H9 (cell line): ENCODE measurements at regions not wholly inside any gene's neighbourhood (a gene's known extent, or its start where the extent isn't known, plus 50 kb on each side); places are given as distances from the start of the nearest gene placed in this dataset.

Source experiments
- DNase-seq: peaks from one replicate; pipeline ENCODE4 v3.0.0-alpha.2; 2017
- H2AFZ ChIP-seq: one replicate; pipeline ENCODE4 v1.6.1; 2013; ENCODE audit warnings: mild to moderate bottlenecking, low read length, control low read depth, moderate library complexity
- H2AK5ac ChIP-seq: 2 replicates; pipeline ENCODE4 v1.6.1; 2013; ENCODE audit warnings: low read length, control low read depth, mixed read lengths; ENCODE audit not compliant: insufficient read length
- H2BK120ac ChIP-seq: one replicate; pipeline ENCODE4 v1.6.1; 2013; ENCODE audit warnings: low read depth, mild to moderate bottlenecking, low read length, control low read depth, inconsistent platforms; ENCODE audit not compliant: poor library complexity, severe bottlenecking
- H2BK12ac ChIP-seq: 2 replicates; pipeline ENCODE4 v1.6.1; 2013; ENCODE audit warnings: low read length, control low read depth, mixed read lengths, low read depth; ENCODE audit not compliant: insufficient read length
- H2BK15ac ChIP-seq: 2 replicates; pipeline ENCODE4 v1.6.1; 2013; ENCODE audit warnings: low read depth, low read length, control low read depth
- H2BK20ac ChIP-seq: one replicate; pipeline ENCODE4 v1.6.1; 2013; ENCODE audit warnings: low read depth, mild to moderate bottlenecking, low read length, control low read depth, inconsistent platforms; ENCODE audit not compliant: poor library complexity, severe bottlenecking
- H2BK5ac ChIP-seq: 2 replicates; pipeline ENCODE4 v1.6.1; 2013; ENCODE audit warnings: low read length, control low read depth, mixed read lengths; ENCODE audit not compliant: insufficient read length
- H3K14ac ChIP-seq: 2 replicates; pipeline ENCODE4 v1.6.1; 2013; ENCODE audit warnings: low read length, control low read depth; ENCODE audit not compliant: insufficient read depth
- H3K18ac ChIP-seq: 2 replicates; pipeline ENCODE4 v1.6.1; 2013; ENCODE audit warnings: low read depth, mild to moderate bottlenecking, mixed read lengths, low read length, control low read depth; ENCODE audit not compliant: insufficient read length
- H3K23ac ChIP-seq: 2 replicates; pipeline ENCODE4 v1.6.1; 2013; ENCODE audit warnings: low read length, control low read depth, mixed read lengths, low read depth; ENCODE audit not compliant: insufficient read length
- H3K23me2 ChIP-seq: 2 replicates; pipeline ENCODE4 v1.6.1; 2013; ENCODE audit warnings: low read depth, mild to moderate bottlenecking, mixed read lengths, low read length, control low read depth; ENCODE audit not compliant: insufficient read length, poor library complexity, severe bottlenecking
- H3K27ac ChIP-seq: 2 replicates; pipeline ENCODE4 v1.5.1; 2013; ENCODE audit warnings: low read length, control low read depth, mixed read lengths, low read depth; ENCODE audit not compliant: insufficient read length
- H3K27me3 ChIP-seq: 2 replicates; pipeline ENCODE4 v1.6.1; 2013; ENCODE audit warnings: low read length, control low read depth, inconsistent platforms; ENCODE audit not compliant: insufficient read depth
- H3K4ac ChIP-seq: 2 replicates; pipeline ENCODE4 v1.6.1; 2013; ENCODE audit warnings: low read depth, mild to moderate bottlenecking, control low read depth, inconsistent platforms, low read length, moderate library complexity
- H3K4me1 ChIP-seq: 2 replicates; pipeline ENCODE4 v1.6.1; 2013; ENCODE audit warnings: low read length, control low read depth, inconsistent platforms; ENCODE audit not compliant: insufficient read depth
- H3K4me2 ChIP-seq: 2 replicates; pipeline ENCODE4 v1.6.1; 2013; ENCODE audit warnings: low read length, control low read depth, mixed read lengths; ENCODE audit not compliant: insufficient read length, insufficient read depth
- H3K56ac ChIP-seq: 2 replicates; pipeline ENCODE4 v1.6.1; 2013; ENCODE audit warnings: low read depth, mild to moderate bottlenecking, mixed read lengths, low read length, control low read depth; ENCODE audit not compliant: insufficient read length
- H3K79me1 ChIP-seq: 2 replicates; pipeline ENCODE4 v1.6.1; 2013; ENCODE audit warnings: low read depth, mild to moderate bottlenecking, moderate library complexity, low read length, control low read depth, inconsistent platforms; ENCODE audit not compliant: insufficient read depth, poor library complexity, severe bottlenecking
- H3K79me2 ChIP-seq: 2 replicates; pipeline ENCODE4 v1.6.1; 2013; ENCODE audit warnings: low read length, control low read depth, inconsistent platforms; ENCODE audit not compliant: insufficient read depth
- H3K9ac ChIP-seq: 2 replicates; pipeline ENCODE4 v1.6.1; 2013; ENCODE audit warnings: low read length, control low read depth, mixed read lengths; ENCODE audit not compliant: insufficient read length; ENCODE audit errors: extremely low read depth
- H3K9me3 ChIP-seq: one replicate; pipeline ENCODE4 v1.6.1; 2013; ENCODE audit warnings: low read depth, low read length, inconsistent platforms; ENCODE audit not compliant: control insufficient read depth
- H3T11ph ChIP-seq: one replicate; pipeline ENCODE4 v1.6.1; 2013; ENCODE audit warnings: mild to moderate bottlenecking, low read length, control low read depth, inconsistent platforms
- H4K20me1 ChIP-seq: one replicate; pipeline ENCODE4 v1.6.1; 2013; ENCODE audit not compliant: control insufficient read depth, insufficient read length, insufficient read depth
- H4K5ac ChIP-seq: 2 replicates; pipeline ENCODE4 v1.6.1; 2013; ENCODE audit warnings: low read depth, mild to moderate bottlenecking, mixed read lengths, low read length, control low read depth; ENCODE audit not compliant: insufficient read length
- H4K8ac ChIP-seq: replicated peaks from 2 replicates; pipeline ENCODE4 v1.6.1; 2013; ENCODE audit warnings: low read length, control low read depth, mixed read lengths, low read depth; ENCODE audit not compliant: insufficient read length
- H4K91ac ChIP-seq: 2 replicates; pipeline ENCODE4 v1.6.1; 2013; ENCODE audit warnings: low read depth, mild to moderate bottlenecking, moderate library complexity, mixed read lengths, low read length, control low read depth; ENCODE audit not compliant: insufficient read length
- H3K27ac Mint-ChIP-seq, 3 experiments: 2 replicates in 2 of 3; 3 replicates in 1 of 3; pipeline ENCODE4 v1.8.0; 2020 to 2021; ENCODE audit warnings: mixed read lengths in 3 of 3, mild to moderate bottlenecking in 1 of 3, moderate library complexity in 1 of 3
- H3K27me3 Mint-ChIP-seq: 2 replicates; pipeline ENCODE4 v1.8.0; 2021; ENCODE audit warnings: low read depth, mild to moderate bottlenecking, moderate library complexity, mixed read lengths
- H3K36me3 Mint-ChIP-seq, 3 experiments: 2 replicates in 2 of 3; 3 replicates in 1 of 3; pipeline ENCODE4 v1.8.0; 2020 to 2021; ENCODE audit warnings: low read depth in 3 of 3, mixed read lengths in 3 of 3; ENCODE audit not compliant: insufficient read depth in 1 of 3
- H3K4me1 Mint-ChIP-seq, 2 experiments: 2 replicates each; pipeline ENCODE4 v1.8.0; 2020; ENCODE audit warnings: mixed read lengths in 2 of 2
- H3K4me3 Mint-ChIP-seq, 2 experiments: 2 replicates in 1 of 2; 3 replicates in 1 of 2; pipeline ENCODE4 v1.8.0; 2020 to 2021; ENCODE audit warnings: mild to moderate bottlenecking in 2 of 2, mixed read lengths in 2 of 2, moderate library complexity in 1 of 2
- H3K9me3 Mint-ChIP-seq, 2 experiments: 2 replicates in 1 of 2; 3 replicates in 1 of 2; pipeline ENCODE4 v1.8.0; 2020; ENCODE audit warnings: mild to moderate bottlenecking in 2 of 2, mixed read lengths in 2 of 2, moderate library complexity in 1 of 2
- WGBS: extraction: QIAGEN DNeasy Blood & Tissue Kit; methylation state at CpG from one replicate; pipeline ENCODE4 v1.1.7; 2013; ENCODE audit warnings: missing lambda C conversion rate, low lambda C conversion rate, mixed read lengths; ENCODE audit not compliant: insufficient read length; ENCODE audit errors: extremely low coverage; 5-methylcytosine and 5-hydroxymethylcytosine counted together
- TF ChIP-seq, protein P1 (sequence below): fragments of 200-600 bp; sonication (generic); conservative IDR thresholded peaks from 3 replicates; pipeline ENCODE4 v1.8.0; 2021; ENCODE audit warnings: antibody characterized with exemption, mild to moderate bottlenecking

GRCh38 chr7:54330216-54330800 is 211.9 kb upstream of the VSTM2A start:
- H2BK20ac ChIP-seq, result no peak overlapping the region
- no peak overlapping the region for H3K4ac ChIP-seq
- Mint-ChIP-seq H3K9me3 (no peaks in the 10 kb centered on the region; a peak in 1 of 5 replicates), H3K27ac (no peak overlapping the region), H3K4me1 (peaks cover 23% of the 10 kb centered on the region in 2 experiments), H3K4me3 (no peak overlapping the region), H3K27me3 (peaks cover 15% of the 10 kb centered on the region), H3K36me3 (no peaks in the 10 kb centered on the region)
- H3K79me2 ChIP-seq, result no peaks in the 10 kb centered on the region
- H3K27me3 ChIP-seq, result no peaks in the 10 kb centered on the region
- H2BK120ac ChIP-seq, result no peak overlapping the region
- no peak overlapping the region for H3K4me2 ChIP-seq
- H3K4me1 ChIP-seq, result no peaks in the 10 kb centered on the region; the same call in 1 of the 2 replicates
- no peak overlapping the region for H3K14ac ChIP-seq
- no peak for DNase-seq
- H4K91ac ChIP-seq, result no peak overlapping the region
- no peak overlapping the region for H2BK15ac ChIP-seq
- H3K9ac ChIP-seq, result no peak overlapping the region
- no peak overlapping the region for H2BK12ac ChIP-seq
- no peak overlapping the region for H2AFZ ChIP-seq
- no peak overlapping the region for H3K56ac ChIP-seq
- no peaks in the 10 kb centered on the region for H3K23me2 ChIP-seq
- H2BK5ac ChIP-seq, result no peak overlapping the region
- no peak overlapping the region for H2AK5ac ChIP-seq
- no peaks in the 10 kb centered on the region for H4K20me1 ChIP-seq
- WGBS, result no CpG with 5 or more reads among the region's 4 CpGs
- H4K5ac ChIP-seq, result no peak overlapping the region
- no peak overlapping the region for H3T11ph ChIP-seq
- no peak overlapping the region for H3K27ac ChIP-seq
- no peaks in the 10 kb centered on the region for H3K79me1 ChIP-seq
- H3K9me3 ChIP-seq, result no peaks in the 10 kb centered on the region
- H3K18ac ChIP-seq, result no peak overlapping the region
- no peak overlapping the region for H3K23ac ChIP-seq
- H4K8ac ChIP-seq, result no peak overlapping the region
- TF ChIP-seq, protein P1, sequence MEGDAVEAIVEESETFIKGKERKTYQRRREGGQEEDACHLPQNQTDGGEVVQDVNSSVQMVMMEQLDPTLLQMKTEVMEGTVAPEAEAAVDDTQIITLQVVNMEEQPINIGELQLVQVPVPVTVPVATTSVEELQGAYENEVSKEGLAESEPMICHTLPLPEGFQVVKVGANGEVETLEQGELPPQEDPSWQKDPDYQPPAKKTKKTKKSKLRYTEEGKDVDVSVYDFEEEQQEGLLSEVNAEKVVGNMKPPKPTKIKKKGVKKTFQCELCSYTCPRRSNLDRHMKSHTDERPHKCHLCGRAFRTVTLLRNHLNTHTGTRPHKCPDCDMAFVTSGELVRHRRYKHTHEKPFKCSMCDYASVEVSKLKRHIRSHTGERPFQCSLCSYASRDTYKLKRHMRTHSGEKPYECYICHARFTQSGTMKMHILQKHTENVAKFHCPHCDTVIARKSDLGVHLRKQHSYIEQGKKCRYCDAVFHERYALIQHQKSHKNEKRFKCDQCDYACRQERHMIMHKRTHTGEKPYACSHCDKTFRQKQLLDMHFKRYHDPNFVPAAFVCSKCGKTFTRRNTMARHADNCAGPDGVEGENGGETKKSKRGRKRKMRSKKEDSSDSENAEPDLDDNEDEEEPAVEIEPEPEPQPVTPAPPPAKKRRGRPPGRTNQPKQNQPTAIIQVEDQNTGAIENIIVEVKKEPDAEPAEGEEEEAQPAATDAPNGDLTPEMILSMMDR, result no peak
